ENCODE measurements at regions not wholly inside any gene's neighbourhood (a gene's known extent, or its start where the extent isn't known, plus 50 kb on each side); places are given as distances from the start of the nearest gene placed in this dataset.

DNA sequence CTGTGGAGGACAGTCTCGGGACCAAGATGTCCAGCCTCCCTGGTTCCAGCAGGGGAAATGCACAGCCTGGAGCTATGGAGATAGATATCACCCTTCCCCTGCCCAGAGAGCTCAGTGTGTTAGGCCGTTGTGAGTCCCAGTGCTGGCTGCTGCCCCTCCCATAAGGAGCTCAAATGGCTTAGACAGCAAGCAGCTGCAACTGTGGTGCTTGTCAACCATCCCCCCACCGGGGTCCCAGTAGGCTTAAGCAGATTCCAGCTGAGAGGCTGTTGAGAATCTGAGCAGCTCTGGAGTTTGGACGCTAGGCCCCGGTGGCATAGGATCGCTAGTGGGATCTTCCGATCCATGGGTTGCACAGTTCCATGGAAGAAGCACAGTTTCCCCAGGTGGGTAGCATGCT, 181.8 kb upstream of the POF1B start:
- no peak for TF ChIP-seq EGR1 (IDR thresholded peaks at IDR 0.05; ENCODE audit: low read depth)
- TF ChIP-seq, protein P1, sequence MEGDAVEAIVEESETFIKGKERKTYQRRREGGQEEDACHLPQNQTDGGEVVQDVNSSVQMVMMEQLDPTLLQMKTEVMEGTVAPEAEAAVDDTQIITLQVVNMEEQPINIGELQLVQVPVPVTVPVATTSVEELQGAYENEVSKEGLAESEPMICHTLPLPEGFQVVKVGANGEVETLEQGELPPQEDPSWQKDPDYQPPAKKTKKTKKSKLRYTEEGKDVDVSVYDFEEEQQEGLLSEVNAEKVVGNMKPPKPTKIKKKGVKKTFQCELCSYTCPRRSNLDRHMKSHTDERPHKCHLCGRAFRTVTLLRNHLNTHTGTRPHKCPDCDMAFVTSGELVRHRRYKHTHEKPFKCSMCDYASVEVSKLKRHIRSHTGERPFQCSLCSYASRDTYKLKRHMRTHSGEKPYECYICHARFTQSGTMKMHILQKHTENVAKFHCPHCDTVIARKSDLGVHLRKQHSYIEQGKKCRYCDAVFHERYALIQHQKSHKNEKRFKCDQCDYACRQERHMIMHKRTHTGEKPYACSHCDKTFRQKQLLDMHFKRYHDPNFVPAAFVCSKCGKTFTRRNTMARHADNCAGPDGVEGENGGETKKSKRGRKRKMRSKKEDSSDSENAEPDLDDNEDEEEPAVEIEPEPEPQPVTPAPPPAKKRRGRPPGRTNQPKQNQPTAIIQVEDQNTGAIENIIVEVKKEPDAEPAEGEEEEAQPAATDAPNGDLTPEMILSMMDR (IDR thresholded peaks at IDR 0.05 in 2 of 3, conservative IDR thresholded peaks at IDR 0.05 in 1 of 3; ENCODE audit: borderline replicate concordance in 1 of 3, insufficient read depth in 1 of 3, low read depth in 2 of 3, low read length in 2 of 3), result no peak
- no peak for TF ChIP-seq EZH2phosphoT487 (IDR thresholded peaks at IDR 0.05; ENCODE audit: borderline replicate concordance)
- no peak for TF ChIP-seq EZH2 (IDR thresholded peaks at IDR 0.05)
- TF ChIP-seq POLR2A (IDR thresholded peaks at IDR 0.05; ENCODE audit: borderline replicate concordance, extremely low read depth, insufficient read depth, insufficient read length), result no peak
- TF ChIP-seq, protein P2, sequence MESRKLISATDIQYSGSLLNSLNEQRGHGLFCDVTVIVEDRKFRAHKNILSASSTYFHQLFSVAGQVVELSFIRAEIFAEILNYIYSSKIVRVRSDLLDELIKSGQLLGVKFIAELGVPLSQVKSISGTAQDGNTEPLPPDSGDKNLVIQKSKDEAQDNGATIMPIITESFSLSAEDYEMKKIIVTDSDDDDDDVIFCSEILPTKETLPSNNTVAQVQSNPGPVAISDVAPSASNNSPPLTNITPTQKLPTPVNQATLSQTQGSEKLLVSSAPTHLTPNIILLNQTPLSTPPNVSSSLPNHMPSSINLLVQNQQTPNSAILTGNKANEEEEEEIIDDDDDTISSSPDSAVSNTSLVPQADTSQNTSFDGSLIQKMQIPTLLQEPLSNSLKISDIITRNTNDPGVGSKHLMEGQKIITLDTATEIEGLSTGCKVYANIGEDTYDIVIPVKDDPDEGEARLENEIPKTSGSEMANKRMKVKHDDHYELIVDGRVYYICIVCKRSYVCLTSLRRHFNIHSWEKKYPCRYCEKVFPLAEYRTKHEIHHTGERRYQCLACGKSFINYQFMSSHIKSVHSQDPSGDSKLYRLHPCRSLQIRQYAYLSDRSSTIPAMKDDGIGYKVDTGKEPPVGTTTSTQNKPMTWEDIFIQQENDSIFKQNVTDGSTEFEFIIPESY (IDR thresholded peaks at IDR 0.05; ENCODE audit: extremely low read depth, insufficient replicate concordance, low read length), result no peak
- TF ChIP-seq, protein P3, sequence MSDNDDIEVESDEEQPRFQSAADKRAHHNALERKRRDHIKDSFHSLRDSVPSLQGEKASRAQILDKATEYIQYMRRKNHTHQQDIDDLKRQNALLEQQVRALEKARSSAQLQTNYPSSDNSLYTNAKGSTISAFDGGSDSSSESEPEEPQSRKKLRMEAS (IDR thresholded peaks at IDR 0.05), result no peak
- no peak for TF ChIP-seq RAD21 (IDR thresholded peaks at IDR 0.05; ENCODE audit: low read depth)
